ENCODE measurements at regions not wholly inside any gene's neighbourhood (a gene's known extent, or its start where the extent isn't known, plus 50 kb on each side); places are given as distances from the start of the nearest gene placed in this dataset.

DNA sequence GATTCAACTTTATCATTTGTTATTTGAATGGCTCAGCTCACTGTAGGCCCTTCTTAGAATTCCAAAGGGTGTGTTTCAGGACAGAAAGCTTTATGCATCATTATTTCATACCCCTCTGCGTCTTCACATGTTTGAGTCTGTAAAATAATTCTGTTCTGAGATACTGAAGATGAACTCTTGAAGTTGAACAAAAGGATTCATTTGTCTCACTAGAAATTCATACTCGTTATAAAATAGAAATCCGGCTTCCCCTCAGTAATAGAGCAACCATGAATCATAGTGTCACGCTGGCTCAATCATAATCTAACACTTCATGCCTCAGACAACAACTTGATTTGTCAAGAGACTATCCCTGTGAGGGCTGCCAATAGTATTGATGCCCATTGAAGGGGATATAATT, 1015.4 kb upstream of the SEMA6D start:
- POLR2A ChIA-PET, result no interaction called here
- H3K27ac ChIP-seq (ENCODE audit: insufficient read depth in 1 of 2, low read depth in 1 of 2, low read length in 2 of 2, poor library complexity in 1 of 2, severe bottlenecking in 2 of 2), result no peak overlapping the region
- H3K36me3 ChIP-seq (ENCODE audit: control insufficient read depth in 4 of 4, insufficient read depth in 4 of 4, low read length in 3 of 4), result no peaks in the 10 kb centered on the region
- H3K4me1 ChIP-seq (ENCODE audit: control extremely low read depth in 1 of 4, control insufficient read depth in 4 of 4, insufficient read depth in 4 of 4, low read length in 3 of 4), result no peaks in the 10 kb centered on the region
- H3K27me3 ChIP-seq (replicated peaks in 2 of 5; ENCODE audit: control insufficient read depth in 4 of 5, insufficient read depth in 5 of 5, low read length in 4 of 5), result no peaks in the 10 kb centered on the region
- H3K9me3 ChIP-seq (ENCODE audit: control extremely low read depth in 1 of 5, control insufficient read depth in 4 of 5, insufficient read depth in 2 of 5, low read depth in 1 of 5, low read length in 4 of 5), result peaks cover 0 to 1% (median 0%) of the 10 kb centered on the region in 5 experiments
- CTCF ChIA-PET, result no interaction called here
- no peak for DNase-seq
- no peak overlapping the region for H3K4me3 ChIP-seq (ENCODE audit: control insufficient read depth in 1 of 7, extremely low read depth in 1 of 7, insufficient read depth in 4 of 7, low read depth in 2 of 7, low read length in 6 of 7)
- no CpG with 5 or more reads among the region's 4 CpGs for WGBS (ENCODE audit: insufficient coverage)

DNA sequence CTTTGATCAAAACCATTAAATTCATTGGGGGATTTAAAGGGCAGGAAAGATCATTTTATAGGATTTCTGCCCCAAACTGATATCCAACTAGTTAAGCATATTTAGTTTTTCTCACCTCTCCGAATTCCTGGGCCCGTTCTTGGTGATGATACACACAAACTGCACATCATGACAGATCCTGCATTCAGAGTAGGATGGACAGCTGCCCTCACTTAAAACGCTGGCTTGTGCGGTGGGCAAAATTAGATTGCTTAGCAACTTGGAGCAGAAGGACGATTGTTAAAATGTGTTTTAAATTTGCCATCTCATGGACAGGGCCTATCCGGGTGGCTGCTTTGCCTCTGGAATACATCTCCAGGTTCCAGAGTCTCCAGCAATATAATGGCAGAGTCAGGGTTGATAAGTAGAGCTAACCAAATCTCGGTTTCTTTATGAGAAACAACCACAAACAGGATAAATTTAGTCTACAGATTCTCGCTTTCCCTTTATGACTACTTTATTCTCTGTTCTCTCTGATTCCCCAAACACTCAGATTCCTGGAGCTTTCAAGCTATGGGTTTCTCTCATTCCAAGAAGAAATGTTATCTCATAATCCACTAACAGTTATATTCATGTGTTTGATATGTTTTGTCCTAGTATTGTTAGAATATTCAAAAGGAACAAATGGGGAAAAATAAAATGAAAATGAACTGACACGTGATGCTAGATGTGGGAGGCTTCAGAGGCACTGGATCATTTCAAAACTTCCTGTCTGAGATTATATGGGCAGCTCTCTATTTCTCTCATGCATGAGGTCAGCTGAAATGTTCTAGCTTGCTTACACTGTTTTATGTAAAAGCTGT, 1014.1 kb upstream of the SEMA6D start:
- Histone ChIP-seq H3K4me3 (ENCODE audit: control insufficient read depth in 1 of 7, extremely low read depth in 1 of 7, insufficient read depth in 4 of 7, low read depth in 2 of 7, low read length in 6 of 7) (no peak overlapping the region), H3K27ac (ENCODE audit: insufficient read depth in 1 of 2, low read depth in 1 of 2, low read length in 2 of 2, poor library complexity in 1 of 2, severe bottlenecking in 2 of 2) (no peak overlapping the region), H3K9me3 (ENCODE audit: control extremely low read depth in 1 of 5, control insufficient read depth in 4 of 5, insufficient read depth in 2 of 5, low read depth in 1 of 5, low read length in 4 of 5) (peaks cover 0 to 1% (median 0%) of the 10 kb centered on the region in 5 experiments), H3K27me3 (replicated peaks in 2 of 5; ENCODE audit: control insufficient read depth in 4 of 5, insufficient read depth in 5 of 5, low read length in 4 of 5) (no peaks in the 10 kb centered on the region), H3K36me3 (ENCODE audit: control insufficient read depth in 4 of 4, insufficient read depth in 4 of 4, low read length in 3 of 4) (no peaks in the 10 kb centered on the region), H3K4me1 (ENCODE audit: control extremely low read depth in 1 of 4, control insufficient read depth in 4 of 4, insufficient read depth in 4 of 4, low read length in 3 of 4) (no peaks in the 10 kb centered on the region)
- CTCF ChIA-PET, result no interaction called here
- WGBS (ENCODE audit: insufficient coverage), result 92% methylated on average over 8 of the region's 9 CpGs
- POLR2A ChIA-PET, result no interaction called here
- no peak for DNase-seq

DNA sequence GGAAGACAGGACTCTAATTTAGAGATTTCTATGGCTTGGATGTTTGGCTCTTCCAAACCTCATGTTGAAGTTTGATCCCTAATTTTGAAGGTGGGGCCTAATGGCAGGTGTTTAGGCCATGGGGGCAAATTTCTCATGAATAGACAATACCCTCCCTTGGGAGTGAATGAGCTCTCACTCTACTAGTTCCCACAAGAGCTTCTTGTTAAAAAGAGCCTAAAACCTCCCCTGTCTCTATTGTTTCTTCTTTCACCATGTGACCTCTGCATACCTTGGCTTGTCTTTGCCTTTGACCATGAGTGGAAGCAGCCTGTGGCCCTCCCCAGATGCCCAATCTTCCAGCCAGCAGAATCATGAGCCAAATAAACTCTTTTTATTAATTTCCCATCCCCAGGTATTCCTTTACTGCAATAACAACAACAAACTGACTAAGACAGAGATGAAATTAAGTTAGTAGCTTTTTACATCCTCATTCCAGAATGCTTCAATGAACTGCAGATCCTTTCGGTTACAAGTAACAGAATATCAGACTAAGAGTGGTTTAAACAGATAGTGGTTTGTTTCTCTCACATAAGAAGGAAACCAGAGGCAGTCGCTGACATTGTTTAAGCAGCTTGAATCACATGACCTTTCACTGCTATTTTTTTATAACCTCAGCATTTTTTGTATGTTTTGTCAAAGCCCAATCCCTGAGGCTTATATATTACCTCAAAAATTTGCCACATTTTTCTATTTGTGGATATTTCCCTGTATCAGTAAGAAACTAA, 1013.3 kb upstream of the SEMA6D start:
- ChIA-PET POLR2A (no interaction called here), CTCF (no interaction called here)
- no peak for DNase-seq
- H3K9me3 ChIP-seq (ENCODE audit: control extremely low read depth in 1 of 5, control insufficient read depth in 4 of 5, insufficient read depth in 2 of 5, low read depth in 1 of 5, low read length in 4 of 5), result peaks cover 0 to 1% (median 0%) of the 10 kb centered on the region in 5 experiments
- H3K4me3 ChIP-seq (ENCODE audit: control insufficient read depth in 1 of 7, extremely low read depth in 1 of 7, insufficient read depth in 4 of 7, low read depth in 2 of 7, low read length in 6 of 7), result no peak overlapping the region
- no peaks in the 10 kb centered on the region for H3K4me1 ChIP-seq (ENCODE audit: control extremely low read depth in 1 of 4, control insufficient read depth in 4 of 4, insufficient read depth in 4 of 4, low read length in 3 of 4)
- no peak overlapping the region for H3K27ac ChIP-seq (ENCODE audit: insufficient read depth in 1 of 2, low read depth in 1 of 2, low read length in 2 of 2, poor library complexity in 1 of 2, severe bottlenecking in 2 of 2)
- 88% methylated on average over 1 of the region's 2 CpGs for WGBS (ENCODE audit: insufficient coverage)
- no peaks in the 10 kb centered on the region for H3K27me3 ChIP-seq (replicated peaks in 2 of 5; ENCODE audit: control insufficient read depth in 4 of 5, insufficient read depth in 5 of 5, low read length in 4 of 5)
- no peaks in the 10 kb centered on the region for H3K36me3 ChIP-seq (ENCODE audit: control insufficient read depth in 4 of 4, insufficient read depth in 4 of 4, low read length in 3 of 4)

DNA sequence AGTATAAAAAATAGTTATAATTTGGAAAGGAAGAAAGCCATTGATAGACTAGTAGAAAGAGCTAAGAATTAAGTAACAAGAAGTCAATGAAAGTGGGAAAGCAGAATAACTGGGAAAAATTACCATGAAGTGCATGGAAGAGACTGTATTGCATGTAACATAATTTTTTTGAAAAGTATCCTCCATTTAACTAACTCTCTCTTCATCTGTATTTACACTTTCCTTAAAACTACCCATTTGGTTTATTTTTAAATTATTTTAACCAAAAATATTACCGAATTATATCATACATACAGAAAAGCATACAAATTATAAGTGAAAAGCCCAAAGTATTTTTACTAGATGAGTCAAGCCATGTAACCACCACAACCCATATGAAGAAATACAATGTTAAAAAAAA, 1009.9 kb upstream of the SEMA6D start:
- Histone ChIP-seq H3K27ac (ENCODE audit: insufficient read depth in 1 of 2, low read depth in 1 of 2, low read length in 2 of 2, poor library complexity in 1 of 2, severe bottlenecking in 2 of 2) (no peak overlapping the region), H3K9me3 (ENCODE audit: control extremely low read depth in 1 of 5, control insufficient read depth in 4 of 5, insufficient read depth in 2 of 5, low read depth in 1 of 5, low read length in 4 of 5) (peaks cover 0 to 1% (median 0%) of the 10 kb centered on the region in 5 experiments), H3K36me3 (ENCODE audit: control insufficient read depth in 4 of 4, insufficient read depth in 4 of 4, low read length in 3 of 4) (no peaks in the 10 kb centered on the region), H3K4me3 (ENCODE audit: control insufficient read depth in 1 of 7, extremely low read depth in 1 of 7, insufficient read depth in 4 of 7, low read depth in 2 of 7, low read length in 6 of 7) (no peak overlapping the region), H3K27me3 (replicated peaks in 2 of 5; ENCODE audit: control insufficient read depth in 4 of 5, insufficient read depth in 5 of 5, low read length in 4 of 5) (no peaks in the 10 kb centered on the region), H3K4me1 (ENCODE audit: control extremely low read depth in 1 of 4, control insufficient read depth in 4 of 4, insufficient read depth in 4 of 4, low read length in 3 of 4) (no peaks in the 10 kb centered on the region)
- no CpG with 5 or more reads among the region's 1 CpG for WGBS (ENCODE audit: insufficient coverage)
- ChIA-PET CTCF (no interaction called here), POLR2A (no interaction called here)
- DNase-seq, result no peak

DNA sequence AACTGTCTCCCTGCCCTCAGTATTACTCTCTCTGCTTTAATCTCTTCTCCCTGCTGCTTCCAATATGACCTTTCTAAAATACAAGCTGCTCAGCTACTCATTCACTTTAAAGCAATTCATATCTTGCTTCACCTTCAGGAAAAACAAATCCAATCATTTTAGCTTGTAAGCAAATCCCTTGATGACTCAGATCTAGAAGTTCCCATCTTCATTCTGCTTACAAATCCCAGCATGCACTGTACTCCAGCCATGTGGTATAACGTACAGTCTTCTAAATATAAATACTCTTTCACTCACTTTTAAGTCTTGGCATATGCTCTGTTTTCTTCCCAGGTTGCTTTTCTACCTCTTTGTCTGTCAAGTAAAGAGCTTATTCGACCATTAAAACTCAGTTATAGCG, 1009.1 kb upstream of the SEMA6D start:
- WGBS (ENCODE audit: insufficient coverage), result 78% methylated on average over 3 of the region's 3 CpGs
- Histone ChIP-seq H3K27me3 (replicated peaks in 2 of 5; ENCODE audit: control insufficient read depth in 4 of 5, insufficient read depth in 5 of 5, low read length in 4 of 5) (no peaks in the 10 kb centered on the region), H3K36me3 (ENCODE audit: control insufficient read depth in 4 of 4, insufficient read depth in 4 of 4, low read length in 3 of 4) (no peaks in the 10 kb centered on the region), H3K27ac (ENCODE audit: insufficient read depth in 1 of 2, low read depth in 1 of 2, low read length in 2 of 2, poor library complexity in 1 of 2, severe bottlenecking in 2 of 2) (no peak overlapping the region), H3K4me1 (ENCODE audit: control extremely low read depth in 1 of 4, control insufficient read depth in 4 of 4, insufficient read depth in 4 of 4, low read length in 3 of 4) (no peaks in the 10 kb centered on the region), H3K9me3 (ENCODE audit: control extremely low read depth in 1 of 5, control insufficient read depth in 4 of 5, insufficient read depth in 2 of 5, low read depth in 1 of 5, low read length in 4 of 5) (peaks cover 0 to 1% (median 0%) of the 10 kb centered on the region in 5 experiments), H3K4me3 (ENCODE audit: control insufficient read depth in 1 of 7, extremely low read depth in 1 of 7, insufficient read depth in 4 of 7, low read depth in 2 of 7, low read length in 6 of 7) (no peak overlapping the region)
- DNase-seq, result no peak
- CTCF ChIA-PET, result no interaction called here
- POLR2A ChIA-PET, result no interaction called here

DNA sequence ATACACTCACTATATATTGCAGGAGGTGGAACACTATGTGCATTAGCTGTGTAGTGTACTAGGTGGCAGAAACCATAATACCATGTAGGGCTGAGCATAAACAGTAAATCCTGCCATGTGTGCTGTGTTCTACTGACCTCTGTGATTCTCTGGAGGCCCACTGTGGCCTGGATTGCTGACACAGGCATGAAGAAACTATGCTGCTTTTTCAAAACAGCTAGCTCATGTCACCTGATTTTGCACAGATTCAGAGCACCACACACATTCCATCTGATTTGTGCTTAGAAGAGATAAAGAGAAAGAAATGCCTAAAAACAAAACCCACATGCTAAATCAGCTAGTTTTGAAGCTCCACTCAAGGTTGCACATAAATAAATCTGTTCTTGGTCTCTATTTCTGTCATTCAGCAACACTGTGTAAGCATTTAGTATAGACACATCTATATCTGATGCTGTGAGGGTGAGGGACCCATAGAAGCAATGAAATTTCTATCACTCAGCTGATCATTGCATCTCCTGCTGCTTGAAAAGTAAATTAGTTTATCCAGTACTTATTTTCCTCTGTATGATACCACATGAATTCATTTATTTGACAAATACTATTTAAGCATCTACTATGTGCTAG, 1007.7 kb upstream of the SEMA6D start:
- CTCF ChIA-PET, result no interaction called here
- Histone ChIP-seq H3K36me3 (ENCODE audit: control insufficient read depth in 4 of 4, insufficient read depth in 4 of 4, low read length in 3 of 4) (no peaks in the 10 kb centered on the region), H3K9me3 (ENCODE audit: control extremely low read depth in 1 of 5, control insufficient read depth in 4 of 5, insufficient read depth in 2 of 5, low read depth in 1 of 5, low read length in 4 of 5) (peaks cover 0 to 1% (median 0%) of the 10 kb centered on the region in 5 experiments), H3K4me3 (ENCODE audit: control insufficient read depth in 1 of 7, extremely low read depth in 1 of 7, insufficient read depth in 4 of 7, low read depth in 2 of 7, low read length in 6 of 7) (no peak overlapping the region), H3K27me3 (replicated peaks in 2 of 5; ENCODE audit: control insufficient read depth in 4 of 5, insufficient read depth in 5 of 5, low read length in 4 of 5) (no peaks in the 10 kb centered on the region), H3K4me1 (ENCODE audit: control extremely low read depth in 1 of 4, control insufficient read depth in 4 of 4, insufficient read depth in 4 of 4, low read length in 3 of 4) (no peaks in the 10 kb centered on the region), H3K27ac (ENCODE audit: insufficient read depth in 1 of 2, low read depth in 1 of 2, low read length in 2 of 2, poor library complexity in 1 of 2, severe bottlenecking in 2 of 2) (no peak overlapping the region)
- DNase-seq, result no peak
- POLR2A ChIA-PET, result no interaction called here

DNA sequence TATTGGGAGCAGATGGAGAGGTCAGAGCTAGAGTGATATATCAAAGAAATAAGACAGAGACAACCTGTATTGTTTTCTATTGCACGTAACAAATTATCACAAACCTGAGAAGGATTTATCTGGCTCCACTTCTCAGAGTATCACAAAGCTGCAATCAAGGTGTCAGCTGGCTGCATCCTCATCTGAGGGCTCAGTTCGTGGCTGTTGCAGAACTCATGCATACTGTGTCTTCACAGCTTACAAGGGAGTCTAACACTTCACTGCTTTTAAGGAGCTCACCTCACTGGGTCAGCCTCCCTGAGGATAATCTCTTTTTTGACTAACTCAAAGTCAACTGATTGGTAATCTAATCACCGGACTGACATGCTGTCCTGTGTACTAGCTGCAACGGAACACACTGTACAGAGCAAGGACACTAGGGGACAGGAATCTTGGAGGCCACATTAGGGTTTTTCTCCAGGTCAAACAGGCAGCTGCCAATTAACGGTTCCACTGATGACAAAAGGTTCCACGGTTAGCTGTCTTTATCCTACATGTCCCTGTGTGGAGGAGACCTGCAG, 1006.8 kb upstream of the SEMA6D start:
- ChIA-PET POLR2A (no interaction called here), CTCF (interaction anchor here (0.7 kb wide), 1 partner anchor 111 kb away, joined by 3 read pairs; no protein-coding TSS in a partner anchor)
- H3K27ac ChIP-seq (ENCODE audit: insufficient read depth in 1 of 2, low read depth in 1 of 2, low read length in 2 of 2, poor library complexity in 1 of 2, severe bottlenecking in 2 of 2), result no peak overlapping the region
- H3K4me1 ChIP-seq (ENCODE audit: control extremely low read depth in 1 of 4, control insufficient read depth in 4 of 4, insufficient read depth in 4 of 4, low read length in 3 of 4), result no peaks in the 10 kb centered on the region
- 77% methylated on average over 6 of the region's 6 CpGs for WGBS (ENCODE audit: insufficient coverage)
- no peaks in the 10 kb centered on the region for H3K27me3 ChIP-seq (replicated peaks in 2 of 5; ENCODE audit: control insufficient read depth in 4 of 5, insufficient read depth in 5 of 5, low read length in 4 of 5)
- no peak overlapping the region for H3K4me3 ChIP-seq (ENCODE audit: control insufficient read depth in 1 of 7, extremely low read depth in 1 of 7, insufficient read depth in 4 of 7, low read depth in 2 of 7, low read length in 6 of 7)
- no peaks in the 10 kb centered on the region for H3K9me3 ChIP-seq (ENCODE audit: control extremely low read depth in 1 of 5, control insufficient read depth in 4 of 5, insufficient read depth in 2 of 5, low read depth in 1 of 5, low read length in 4 of 5)
- H3K36me3 ChIP-seq (ENCODE audit: control insufficient read depth in 4 of 4, insufficient read depth in 4 of 4, low read length in 3 of 4), result no peaks in the 10 kb centered on the region
- no peak for DNase-seq

Data from common myeloid progenitor, CD34-positive (primary cell).